ENCODE measurements at regions not wholly inside any gene's neighbourhood (a gene's known extent, or its start where the extent isn't known, plus 50 kb on each side); places are given as distances from the start of the nearest gene placed in this dataset.

- BruUV-seq (replicated peaks) = no TSS peak
- TF ChIP-seq EZH2 (IDR thresholded peaks at IDR 0.05; ENCODE audit: borderline replicate concordance, low read depth, low read length, severe bottlenecking) (no peak), POLR2A (IDR thresholded peaks at IDR 0.05; ENCODE audit: low read depth, low read length) (no peak), POLR2AphosphoS5 (IDR thresholded peaks at IDR 0.05; ENCODE audit: insufficient read depth, low read depth, low read length) (no peak), FOS (IDR thresholded peaks at IDR 0.05; ENCODE audit: borderline replicate concordance, insufficient read depth, low read length) (no peak), JUN (IDR thresholded peaks at IDR 0.05; ENCODE audit: borderline replicate concordance, insufficient read depth, insufficient read length, low read depth) (no peak), MYC (IDR thresholded peaks at IDR 0.05; ENCODE audit: low read depth, low read length) (no peak)
Measured at GRCh38 chr17:70677783-70678647, 508.7 kb downstream of the KCNJ2 start.

GRCh38 chr17:70678889-70679288 lies 509.6 kb downstream of the KCNJ2 start:
- no TSS peak for BruUV-seq (replicated peaks)
- H3K36me3 ChIP-seq (ENCODE audit: control insufficient read depth in 2 of 2, extremely low read depth in 1 of 2, insufficient read depth in 2 of 2, low read length in 2 of 2) = no peaks in the 10 kb centered on the region
- no peak overlapping the region for H3K4me3 ChIP-seq (replicated peaks in 1 of 3; ENCODE audit: insufficient read depth in 1 of 3, low read depth in 1 of 3, low read length in 3 of 3)
- no peaks in the 10 kb centered on the region for H3K27me3 ChIP-seq (ENCODE audit: control insufficient read depth in 2 of 2, insufficient read depth in 2 of 2, low read length in 2 of 2)
- H2AFZ ChIP-seq (ENCODE audit: low read depth, low read length) = no peak overlapping the region
- dilution Hi-C loops (cut with MboI; ENCODE audit: extremely low pct_ligation_motif_present, low sequenced_read_pairs) (no loop called here), intact Hi-C loops (cut with micrococcal nuclease) (no loop called here)
- no peak overlapping the region for H3K27ac ChIP-seq (ENCODE audit: insufficient read depth, low read depth, low read length)
- DNase-seq (ENCODE audit: low read depth, low spot score) (no peak), FAIRE-seq (no peak)
- H3K79me2 ChIP-seq (ENCODE audit: control insufficient read depth, insufficient read depth, low read length) = no peaks in the 10 kb centered on the region
- ChIA-PET CTCF (no interaction called here), POLR2A (no interaction called here)
- no peaks in the 10 kb centered on the region for H3K4me1 ChIP-seq (ENCODE audit: control insufficient read depth, extremely low read depth, insufficient read depth, low read length)
- TF ChIP-seq MAX (IDR thresholded peaks at IDR 0.05; ENCODE audit: insufficient read depth, insufficient read length) (no peak), MYC (IDR thresholded peaks at IDR 0.05; ENCODE audit: low read depth, low read length) (no peak)
- no peaks in the 10 kb centered on the region for H4K20me1 ChIP-seq (replicated peaks; ENCODE audit: control insufficient read depth, extremely low read depth, insufficient read depth, low read length)
- no peak overlapping the region for H3K9ac ChIP-seq (replicated peaks; ENCODE audit: extremely low read depth, insufficient read depth, low read length)
- H3K9me3 ChIP-seq (replicated peaks; ENCODE audit: control insufficient read depth, insufficient read depth, low read length) = no peaks in the 10 kb centered on the region
- H3K4me2 ChIP-seq (ENCODE audit: insufficient read depth, low read length) = no peak overlapping the region
- no peaks in the 10 kb centered on the region for H3K9me1 ChIP-seq (replicated peaks; ENCODE audit: control insufficient read depth, extremely low read depth, insufficient read depth, low read length)

More at GRCh38 chr17:70677783-70678647, 508.7 kb downstream of the KCNJ2 start:
- no peak overlapping the region for H3K9ac ChIP-seq (replicated peaks; ENCODE audit: extremely low read depth, insufficient read depth, low read length)
- no peak for FAIRE-seq
- H3K4me1 ChIP-seq (ENCODE audit: control insufficient read depth, extremely low read depth, insufficient read depth, low read length) = no peaks in the 10 kb centered on the region
- CTCF ChIA-PET = no interaction called here
- POLR2A ChIA-PET = no interaction called here
- no peaks in the 10 kb centered on the region for H3K79me2 ChIP-seq (ENCODE audit: control insufficient read depth, insufficient read depth, low read length)
- dilution Hi-C loops (cut with MboI; ENCODE audit: extremely low pct_ligation_motif_present, low sequenced_read_pairs) (no loop called here), intact Hi-C loops (cut with micrococcal nuclease) (no loop called here)
- H3K27me3 ChIP-seq (ENCODE audit: control insufficient read depth in 2 of 2, insufficient read depth in 2 of 2, low read length in 2 of 2) = no peaks in the 10 kb centered on the region
- no peak overlapping the region for H3K27ac ChIP-seq (ENCODE audit: insufficient read depth, low read depth, low read length)
- no peak overlapping the region for H3K4me3 ChIP-seq (replicated peaks in 1 of 3; ENCODE audit: insufficient read depth in 1 of 3, low read depth in 1 of 3, low read length in 3 of 3)
- no peaks in the 10 kb centered on the region for H4K20me1 ChIP-seq (replicated peaks; ENCODE audit: control insufficient read depth, extremely low read depth, insufficient read depth, low read length)
- DNase-seq (ENCODE audit: low read depth, low spot score) = no peak
- H3K9me3 ChIP-seq (replicated peaks; ENCODE audit: control insufficient read depth, insufficient read depth, low read length) = no peaks in the 10 kb centered on the region
- H3K4me2 ChIP-seq (ENCODE audit: insufficient read depth, low read length) = no peak overlapping the region
- H3K36me3 ChIP-seq (ENCODE audit: control insufficient read depth in 2 of 2, extremely low read depth in 1 of 2, insufficient read depth in 2 of 2, low read length in 2 of 2) = no peaks in the 10 kb centered on the region
- H2AFZ ChIP-seq (ENCODE audit: low read depth, low read length) = no peak overlapping the region
- H3K9me1 ChIP-seq (replicated peaks; ENCODE audit: control insufficient read depth, extremely low read depth, insufficient read depth, low read length) = no peaks in the 10 kb centered on the region

Measured in endothelial cell of umbilical vein (primary cell).